AG09319 (cell line): ENCODE measurements at regions not wholly inside any gene's neighbourhood (a gene's known extent, or its start where the extent isn't known, plus 50 kb on each side); places are given as distances from the start of the nearest gene placed in this dataset.

Experiments used
- DNase-seq: peaks from one replicate; pipeline ENCODE4 v3.0.0-alpha.2; 2010; ENCODE audit warnings: low read depth; ENCODE audit errors: extremely low read depth
- CTCF ChIP-seq: IDR thresholded peaks from 2 replicates; pipeline ENCODE4 v1.5.1; 2011; ENCODE audit warnings: low read depth, mild to moderate bottlenecking, inconsistent platforms, low read length, moderate library complexity

GRCh38 chr6:78513856-78514255 is 353.5 kb upstream of the IRAK1BP1 start:
- TF ChIP-seq CTCF: no peak
- DNase-seq: no peak

- TF ChIP-seq CTCF: no peak
- DNase-seq: no peak
Measured at GRCh38 chr6:78515271-78515670, 352.1 kb upstream of the IRAK1BP1 start.

GRCh38 chr6:78517399-78517798 is 350.0 kb upstream of the IRAK1BP1 start:
- TF ChIP-seq CTCF: no peak
- DNase-seq: no peak

- DNase-seq: no peak
- no peak for TF ChIP-seq CTCF
Measured at GRCh38 chr6:78523622-78524021, 343.7 kb upstream of the IRAK1BP1 start.

GRCh38 chr6:78525976-78526375 is 341.4 kb upstream of the IRAK1BP1 start:
- TF ChIP-seq CTCF: no peak
- DNase-seq: no peak

- DNase-seq: no peak
Measured at GRCh38 chr6:78526432-78526831, 340.9 kb upstream of the IRAK1BP1 start.

GRCh38 chr6:78528926-78529325 is 338.4 kb upstream of the IRAK1BP1 start:
- DNase-seq: no peak
- no peak for TF ChIP-seq CTCF

More at GRCh38 chr6:78526432-78526831, 340.9 kb upstream of the IRAK1BP1 start:
- TF ChIP-seq CTCF: no peak
